Brain pericyte (primary cell): ENCODE measurements at regions not wholly inside any gene's neighbourhood (a gene's known extent, or its start where the extent isn't known, plus 50 kb on each side); places are given as distances from the start of the nearest gene placed in this dataset.

Experiments
- DNase-seq: peaks from one replicate; pipeline ENCODE4 v3.0.0-alpha.2; 2012; ENCODE audit warnings: low read depth, low spot score

GRCh38 chr3:99542767-99543518 lies 95.5 kb upstream of the COL8A1 start:
- no peak for DNase-seq

- DNase-seq = no peak
Observed at GRCh38 chr3:99541181-99541580, 97.2 kb upstream of the COL8A1 start.

GRCh38 chr3:99537416-99537815 lies 101.0 kb upstream of the COL8A1 start:
- no peak for DNase-seq

- DNase-seq = no peak
Observed at GRCh38 chr3:99536555-99537314, 101.7 kb upstream of the COL8A1 start.

GRCh38 chr3:99534951-99535704 lies 103.3 kb upstream of the COL8A1 start:
- DNase-seq = peak; percentile 51

GRCh38 chr3:99532246-99532645 lies 106.1 kb upstream of the COL8A1 start:
- DNase-seq = no peak

GRCh38 chr3:99529265-99529664 lies 109.1 kb upstream of the COL8A1 start:
- no peak for DNase-seq

- no peak for DNase-seq
Observed at GRCh38 chr3:99526921-99527320, 111.5 kb upstream of the COL8A1 start.

- no peak for DNase-seq
Observed at GRCh38 chr3:99524559-99524958, 113.8 kb upstream of the COL8A1 start.

GRCh38 chr3:99523431-99524127 lies 114.8 kb upstream of the COL8A1 start:
- no peak for DNase-seq

- DNase-seq = no peak
Observed at GRCh38 chr3:99522147-99522546, 116.2 kb upstream of the COL8A1 start.

GRCh38 chr3:99521551-99521950 lies 116.8 kb upstream of the COL8A1 start:
- DNase-seq = no peak

- DNase-seq = no peak
Observed at GRCh38 chr3:99520513-99520912, 117.9 kb upstream of the COL8A1 start.

- no peak for DNase-seq
Observed at GRCh38 chr3:99516936-99517335, 121.5 kb upstream of the COL8A1 start.

GRCh38 chr3:99515891-99516290 lies 122.5 kb upstream of the COL8A1 start:
- no peak for DNase-seq

GRCh38 chr3:99509224-99509623 lies 129.2 kb upstream of the COL8A1 start:
- DNase-seq = no peak

- DNase-seq = no peak
Observed at GRCh38 chr3:99508191-99508590, 130.2 kb upstream of the COL8A1 start.

- no peak for DNase-seq
Observed at GRCh38 chr3:99505646-99506269, 132.6 kb upstream of the COL8A1 start.

- no peak for DNase-seq
Observed at GRCh38 chr3:99505200-99505599, 133.2 kb upstream of the COL8A1 start.

GRCh38 chr3:99504258-99504657 lies 134.1 kb upstream of the COL8A1 start:
- DNase-seq = no peak

- no peak for DNase-seq
Observed at GRCh38 chr3:99503350-99503749, 135.0 kb upstream of the COL8A1 start.
